ENCODE measurements at regions not wholly inside any gene's neighbourhood (a gene's known extent, or its start where the extent isn't known, plus 50 kb on each side); places are given as distances from the start of the nearest gene placed in this dataset.
"Not testable (repeated sequence)": the region's sequence is repeated elsewhere in the genome, so short reads cannot be mapped to it uniquely, and the experiment has no call there.

DNA sequence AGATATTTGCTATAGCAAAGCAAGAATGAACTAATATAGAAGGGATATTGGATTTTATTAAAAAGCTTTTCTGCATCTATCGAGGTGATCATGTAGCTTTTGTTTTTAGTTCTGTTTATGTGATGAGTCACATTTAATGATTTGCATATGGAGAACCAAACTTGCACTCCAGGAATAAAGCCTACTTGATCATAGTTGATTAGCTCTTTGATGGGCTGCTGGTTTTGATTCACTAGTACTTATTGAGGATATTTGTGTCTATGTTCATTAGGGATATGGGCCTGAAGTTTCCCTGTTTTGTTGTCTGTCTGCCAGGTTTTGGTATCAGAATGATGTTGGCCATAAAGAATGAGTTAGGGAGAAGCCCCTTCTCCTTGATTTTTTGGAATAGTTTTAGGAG is 310.7 kb downstream of the ARPP21 start:
- no peak for DNase-seq

DNA sequence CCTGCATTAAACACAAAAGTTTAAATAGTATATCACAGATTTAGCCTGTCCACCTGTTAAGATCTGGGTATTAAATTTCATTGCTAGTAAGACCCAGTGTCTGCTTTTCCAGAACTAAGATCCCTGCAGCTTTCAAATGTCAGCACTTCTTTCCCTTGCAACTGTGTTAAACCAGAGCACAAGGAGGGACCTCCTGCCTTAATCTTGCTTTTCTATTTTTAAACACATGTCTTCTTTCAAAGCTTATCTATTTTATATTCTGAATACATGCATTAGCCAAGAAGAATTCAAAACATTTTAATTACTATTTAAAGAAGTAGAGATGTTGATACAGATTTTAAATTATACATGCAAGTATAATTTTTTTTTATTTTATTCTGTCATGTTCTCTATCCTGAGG is 315.1 kb downstream of the ARPP21 start:
- DNase-seq = no peak

DNA sequence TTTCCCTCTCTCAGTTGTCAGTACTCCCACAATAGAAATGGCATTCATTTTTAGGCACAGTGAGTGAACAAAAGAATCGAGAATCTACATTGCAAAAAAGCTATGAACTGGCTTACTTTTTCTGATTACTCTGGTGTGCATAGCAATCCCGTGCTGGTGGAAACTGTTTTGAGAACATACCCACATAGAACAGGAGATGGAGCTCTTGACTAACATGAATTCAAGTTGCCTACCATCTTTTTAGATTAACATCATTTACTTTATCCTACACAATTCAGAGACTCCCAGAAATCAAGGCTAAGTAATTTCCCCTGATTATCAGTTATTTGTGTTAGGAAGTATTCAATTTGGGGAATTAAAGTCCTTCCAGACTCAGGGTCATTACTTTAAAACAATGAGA is 326.6 kb downstream of the ARPP21 start:
- no peak for DNase-seq

DNA sequence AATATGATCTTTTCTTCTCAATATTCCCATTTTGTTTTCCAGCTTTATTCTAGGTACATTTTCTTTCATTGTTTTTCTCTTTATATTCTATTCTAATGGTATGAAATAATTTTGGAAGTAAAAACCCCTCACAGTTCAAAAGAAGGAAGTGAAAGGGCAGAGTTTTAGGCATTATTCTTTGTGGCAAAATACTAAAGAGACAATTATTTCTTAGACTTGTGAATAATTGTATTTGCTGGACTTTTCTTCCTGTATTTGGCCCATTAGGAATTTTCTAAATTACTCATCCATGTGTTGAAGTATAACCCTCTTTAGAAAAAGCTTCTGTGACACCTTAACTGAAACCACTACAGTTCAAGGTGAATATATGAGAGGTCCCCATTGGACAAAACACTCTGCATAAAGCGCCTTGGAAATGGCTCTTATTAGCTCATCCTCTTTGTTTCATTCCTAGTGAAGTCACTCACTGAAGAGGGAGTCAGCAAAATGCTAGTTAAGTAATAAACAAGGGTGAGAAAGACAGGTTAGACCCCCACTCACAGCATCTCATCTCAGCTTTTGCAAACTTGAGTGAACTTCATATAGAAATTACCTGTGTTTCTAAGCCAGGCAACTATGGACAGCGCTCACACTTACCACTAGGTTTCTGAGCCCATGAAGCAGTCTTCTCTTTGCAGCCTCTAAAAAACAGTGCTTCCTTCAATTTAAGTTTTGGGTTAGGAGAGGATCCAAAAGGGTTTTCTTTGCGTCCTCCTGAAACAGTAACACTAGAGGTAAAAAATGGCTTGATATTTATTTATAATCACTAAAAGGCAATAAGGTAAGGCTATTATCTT is 327.5 kb downstream of the ARPP21 start:
- no peak for DNase-seq

DNA sequence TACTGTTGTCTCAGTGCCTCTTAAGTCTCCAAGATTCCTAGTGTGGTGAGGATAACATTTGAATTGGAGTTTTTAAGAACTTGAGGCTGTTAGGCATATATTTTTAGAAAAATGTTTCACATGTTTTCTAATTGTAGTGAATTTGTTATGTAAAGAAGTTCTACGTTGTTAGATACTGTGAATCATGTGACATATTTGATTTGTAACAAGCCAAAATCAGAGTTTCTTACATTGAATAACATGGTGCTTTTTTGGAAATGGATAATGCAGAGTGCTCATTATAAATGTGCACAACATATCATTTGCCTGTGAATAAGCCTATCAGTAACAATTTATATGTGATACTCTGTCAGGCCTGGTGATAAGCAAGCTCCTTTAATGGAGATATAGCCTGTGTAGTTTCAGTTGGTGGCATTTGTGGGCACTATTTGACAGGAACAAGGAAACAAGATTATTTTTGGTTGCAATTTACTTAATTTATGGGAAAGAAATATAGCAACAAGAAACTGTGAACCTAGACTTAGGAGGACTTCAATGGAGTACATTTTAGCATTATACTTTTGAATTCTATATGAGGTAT is 328.8 kb downstream of the ARPP21 start:
- no peak for DNase-seq

DNA sequence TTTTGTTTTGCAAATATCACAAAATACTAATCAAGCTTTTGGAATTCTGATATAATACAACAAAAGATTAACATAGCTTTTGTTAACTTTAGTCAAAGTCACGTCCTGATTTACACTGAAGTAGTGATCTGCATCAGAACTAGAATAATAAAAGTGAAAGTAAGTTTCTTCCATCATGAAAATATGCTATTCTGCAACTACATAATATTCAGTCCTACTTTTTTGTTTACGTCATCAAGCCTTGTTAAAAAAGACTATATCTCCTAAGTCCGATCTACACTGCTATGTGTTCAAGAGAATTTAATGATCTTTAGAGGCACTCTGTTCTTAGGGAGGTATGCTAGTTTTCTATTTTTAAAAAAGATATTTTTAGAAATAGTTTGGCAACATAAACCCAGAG is 330.1 kb downstream of the ARPP21 start:
- DNase-seq = no peak

DNA sequence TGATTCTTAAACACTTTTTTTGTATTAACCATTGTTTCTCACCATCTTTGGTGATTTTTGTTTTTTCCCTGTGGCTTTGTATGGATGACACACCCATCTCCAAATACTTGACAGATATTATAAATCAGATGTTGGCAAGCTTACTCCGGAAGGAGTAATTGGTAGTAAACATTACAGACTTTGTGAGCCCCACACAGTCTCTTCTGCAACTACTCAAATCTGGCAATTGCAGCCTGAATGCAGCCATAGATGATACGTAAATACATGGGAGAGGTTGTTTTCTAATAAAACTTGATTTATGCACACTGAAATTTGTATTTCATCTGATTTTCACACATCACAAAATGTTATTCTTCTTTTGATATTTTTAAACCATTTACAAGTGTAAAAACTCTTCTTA is 331.5 kb downstream of the ARPP21 start:
- no peak for DNase-seq

DNA sequence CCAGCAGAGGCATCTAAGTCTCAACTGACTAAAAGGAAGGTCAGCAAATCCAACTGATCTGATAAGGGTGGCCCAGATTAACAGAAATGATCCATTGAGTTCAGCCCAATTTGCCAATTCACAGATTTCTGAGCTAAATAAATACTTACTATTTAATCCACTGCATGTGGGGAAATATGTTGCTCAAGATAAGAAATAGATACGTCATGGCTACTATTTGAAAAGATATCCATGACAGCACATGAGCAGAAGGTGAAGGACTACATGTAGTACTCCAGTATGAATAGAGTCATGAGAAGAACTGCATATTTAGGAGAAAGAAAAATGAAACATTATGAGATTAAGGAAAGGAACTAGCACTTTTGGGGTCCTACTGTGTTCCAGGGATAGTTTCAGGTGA is 332.4 kb downstream of the ARPP21 start:
- DNase-seq = no peak

DNA sequence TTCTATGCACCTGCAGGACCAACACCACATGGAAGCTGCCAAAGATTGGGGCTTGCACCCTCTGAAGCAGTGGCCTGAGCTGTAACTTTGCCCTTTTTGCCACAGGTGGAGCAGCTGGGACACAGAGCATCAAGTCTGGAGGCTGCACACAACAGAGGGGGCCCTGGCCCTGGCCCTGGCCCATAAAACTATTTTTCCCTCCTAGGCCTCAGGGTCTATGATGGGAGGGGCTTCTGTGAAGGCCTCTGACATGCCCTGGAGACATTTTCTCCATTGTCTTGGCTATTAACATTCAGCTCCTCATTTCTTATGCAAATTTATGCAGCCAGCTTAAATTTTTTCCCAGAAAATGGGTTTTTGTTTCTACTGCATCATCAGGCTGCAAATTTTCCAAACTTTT is 335.5 kb downstream of the ARPP21 start:
- no peak for DNase-seq

DNA sequence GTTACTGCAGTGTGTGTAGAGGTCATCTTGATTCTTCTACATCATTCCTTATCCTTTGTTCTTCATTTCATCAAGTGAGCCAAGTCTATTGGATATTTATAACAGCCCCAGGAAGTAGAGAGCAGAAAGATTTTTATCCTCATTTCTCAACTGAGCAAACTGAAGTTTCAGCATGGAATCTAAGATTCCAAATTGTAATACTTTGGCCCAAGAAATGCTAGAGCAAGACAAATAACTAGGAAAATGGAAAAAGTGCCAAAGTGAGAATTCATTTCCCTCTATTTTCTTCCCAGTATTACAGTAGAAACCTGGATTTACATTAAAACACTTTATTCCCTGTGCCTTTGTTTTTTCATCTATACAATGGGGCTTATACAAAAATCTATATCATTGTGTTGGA is 346.8 kb downstream of the ARPP21 start:
- no peak for DNase-seq

DNA sequence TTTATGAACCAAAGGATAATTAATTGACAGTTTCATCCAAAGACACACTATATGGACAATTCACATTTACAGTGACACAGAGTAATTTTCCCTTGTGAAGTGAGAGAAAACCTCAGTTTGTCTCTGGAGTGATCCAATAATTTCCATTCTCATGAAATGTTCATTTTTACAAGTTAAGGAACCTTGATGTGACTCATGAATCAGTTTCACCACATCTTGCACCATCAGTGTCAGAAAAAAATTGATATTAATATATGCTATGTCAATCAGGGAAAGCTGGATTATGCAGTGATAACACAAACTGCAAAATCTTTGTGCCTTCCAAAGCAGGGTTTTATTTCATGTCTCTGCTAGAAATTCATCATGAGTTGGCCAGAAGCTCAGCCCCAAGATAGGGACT is 348.1 kb downstream of the ARPP21 start:
- no peak for DNase-seq

DNA sequence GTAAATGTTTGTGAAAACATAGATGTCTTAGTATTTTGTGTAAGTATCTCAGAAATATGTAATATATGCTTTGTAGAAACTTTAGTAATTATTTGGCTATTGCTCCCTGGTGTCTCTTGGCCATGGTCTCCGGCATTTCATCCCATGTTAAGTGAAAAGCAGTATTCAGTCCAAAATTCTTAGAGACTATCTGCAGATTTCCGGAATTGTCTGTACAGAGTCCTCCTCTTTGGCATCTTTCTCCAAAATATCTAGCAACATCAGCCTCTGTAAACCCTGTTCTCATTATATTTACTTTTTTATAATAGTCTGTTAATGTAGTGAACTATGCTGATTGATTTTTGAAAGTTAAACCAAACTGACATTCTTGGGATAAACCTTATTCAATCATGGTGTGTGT is 352.7 kb downstream of the ARPP21 start:
- DNase-seq = no peak

DNA sequence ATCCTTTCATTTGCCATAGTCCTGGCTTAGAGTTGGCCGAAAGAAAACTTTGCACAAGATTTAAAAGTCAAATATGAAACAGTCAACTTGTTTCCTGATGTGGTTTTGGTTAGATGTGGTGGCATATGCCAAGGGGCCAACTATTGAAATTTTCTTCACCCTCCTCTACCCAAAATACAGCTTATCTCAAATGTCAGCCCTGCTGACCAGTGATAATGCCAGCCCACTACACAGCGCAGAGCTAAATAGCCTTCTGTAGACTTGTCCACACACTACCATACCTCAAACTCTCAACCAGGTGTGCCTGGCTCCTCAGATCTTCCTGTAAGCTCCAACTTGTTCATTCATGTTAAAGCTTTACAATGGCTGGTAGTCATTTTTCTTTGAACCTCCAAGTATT is 368.5 kb upstream of the STAC start:
- DNase-seq = no peak

DNA sequence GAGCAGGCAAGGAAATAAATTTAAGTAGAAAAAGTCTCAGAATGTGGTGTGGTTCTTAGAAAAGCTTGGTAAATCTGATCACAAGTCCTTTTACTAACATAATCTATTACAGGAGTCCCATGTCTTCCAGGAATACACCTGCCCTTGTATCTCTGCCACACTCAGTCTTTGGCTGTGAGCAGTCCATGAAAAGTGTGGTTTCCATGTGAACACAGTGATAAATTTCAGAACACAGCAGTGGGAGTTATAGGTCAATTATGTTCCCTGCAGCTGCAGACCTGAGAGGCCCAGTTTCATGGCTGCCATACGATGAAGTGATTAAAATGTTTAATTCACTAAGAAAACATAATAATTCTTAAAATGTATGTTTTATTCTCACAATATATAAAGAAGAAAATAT is 366.9 kb upstream of the STAC start:
- DNase-seq = no peak

DNA sequence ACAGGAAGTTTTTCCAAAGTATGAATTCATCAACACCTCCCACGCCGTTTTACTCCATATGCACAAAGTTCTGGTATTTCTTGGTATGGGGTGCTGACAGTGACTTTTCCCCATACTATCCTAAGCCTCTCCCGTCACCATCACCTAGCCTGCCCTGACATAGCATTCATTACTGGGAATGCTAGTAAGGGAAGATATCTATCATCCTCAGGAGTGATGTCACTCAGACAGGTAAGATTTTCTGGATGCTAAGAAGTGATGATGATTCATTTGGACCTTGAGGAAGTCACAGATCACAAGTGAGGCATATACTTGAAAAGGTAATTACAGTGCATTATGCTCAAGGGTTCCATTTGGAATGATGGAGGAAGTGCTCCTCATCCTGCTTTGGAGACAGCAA is 355.1 kb upstream of the STAC start:
- no peak for DNase-seq

DNA sequence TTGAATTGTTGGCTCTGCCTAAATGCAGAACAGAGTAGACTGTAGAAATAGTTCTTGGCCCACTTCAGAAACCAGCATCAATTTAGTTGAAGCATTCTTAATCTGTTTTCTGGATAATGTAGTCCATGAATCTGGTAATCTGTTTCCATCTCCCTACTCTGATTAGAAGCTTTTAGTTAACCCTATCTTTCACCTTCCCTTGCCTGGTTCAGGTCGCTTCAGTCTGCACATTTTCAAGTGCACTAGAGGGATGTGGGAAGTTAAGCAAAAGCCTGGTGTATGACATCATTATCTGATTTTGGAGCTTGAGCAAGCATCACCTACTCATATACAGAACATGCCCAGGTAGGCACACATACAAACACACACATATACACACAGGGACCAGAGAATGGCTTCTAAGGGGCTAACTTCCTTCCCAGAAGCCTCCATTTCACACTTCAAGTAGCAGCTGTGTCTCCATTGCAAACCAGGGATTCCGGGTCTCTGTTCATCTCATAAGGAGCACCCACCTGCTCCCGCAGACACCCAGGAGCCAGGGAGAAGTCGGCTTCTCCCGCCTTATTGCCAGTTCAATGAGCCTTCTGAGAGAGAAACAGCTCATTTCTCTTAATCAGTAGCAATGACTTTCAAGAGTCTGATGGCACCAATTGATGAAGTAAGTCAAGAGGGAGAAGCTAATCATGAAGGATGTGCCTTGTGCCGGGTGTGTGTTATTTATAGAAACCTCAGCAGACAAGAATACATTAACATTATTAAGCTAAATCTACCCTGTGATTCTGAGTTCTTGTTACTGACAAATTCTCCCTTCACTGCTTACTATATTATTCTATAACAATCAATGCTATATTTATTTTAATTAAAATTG is 347.9 kb upstream of the STAC start:
- DNase-seq = no peak

DNA sequence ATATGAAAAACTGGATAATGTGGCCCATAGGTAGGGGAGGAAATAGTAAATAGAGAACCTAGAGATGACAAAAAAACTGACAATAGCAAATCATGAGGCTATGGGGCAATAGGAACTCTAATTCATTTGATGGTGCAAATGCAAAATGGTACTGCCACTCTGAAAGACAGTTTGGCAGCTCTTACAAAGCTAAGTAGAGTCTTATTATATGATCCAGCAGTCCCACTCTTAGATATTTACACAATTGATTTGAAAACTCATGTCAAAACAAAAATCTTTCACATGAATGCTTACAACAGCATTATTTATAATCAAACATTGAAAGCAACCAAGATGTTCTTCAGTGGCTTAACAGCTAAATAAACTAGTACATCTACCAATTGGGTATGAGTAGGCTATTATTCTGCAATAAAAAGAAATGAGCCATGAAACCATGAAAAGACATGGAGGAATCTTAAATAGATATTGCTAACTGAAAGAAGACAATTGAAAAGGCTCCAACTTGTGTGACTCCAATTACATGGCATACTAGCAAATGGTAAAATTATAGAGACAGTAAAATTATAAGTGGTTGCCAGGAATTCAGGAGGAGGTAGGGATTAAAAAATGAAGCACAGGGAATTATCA is 321.8 kb upstream of the STAC start:
- no peak for DNase-seq

DNA sequence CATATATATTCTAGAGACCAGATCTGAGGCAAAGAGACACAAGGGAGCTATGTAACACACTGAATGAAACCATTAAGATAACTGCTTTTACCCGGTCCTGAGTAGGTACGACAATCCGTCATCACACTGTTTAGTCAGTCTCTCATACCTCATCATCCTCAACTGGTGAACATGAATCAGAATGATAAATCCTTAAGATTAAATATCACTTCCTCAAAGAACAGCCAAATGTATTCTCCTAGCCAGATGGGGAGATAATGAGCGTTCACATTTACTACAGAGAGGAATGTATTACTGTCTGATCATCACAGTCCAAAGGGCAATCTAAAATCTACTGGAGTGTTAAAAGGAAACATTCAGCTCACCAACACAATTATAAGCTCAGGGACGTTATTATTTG is 319.4 kb upstream of the STAC start:
- no peak for DNase-seq

DNA sequence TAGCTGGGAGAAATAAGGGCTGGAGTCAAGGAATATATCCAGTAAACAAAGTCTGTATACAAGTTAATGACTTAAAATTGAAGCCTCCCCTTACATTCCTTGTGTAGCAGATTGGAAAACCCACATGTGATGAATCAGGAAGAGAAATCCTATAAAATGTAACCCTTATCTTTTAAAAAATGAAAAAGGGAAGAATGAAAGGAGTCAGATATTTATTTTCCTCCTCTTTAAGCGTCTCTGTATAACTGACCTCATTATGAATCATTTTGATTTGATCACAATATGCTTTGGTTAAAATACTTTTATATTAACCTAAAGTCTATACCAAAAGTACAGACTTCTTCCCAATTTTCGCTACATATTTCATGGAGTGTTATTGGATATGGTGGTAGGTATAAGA is 316.3 kb upstream of the STAC start:
- DNase-seq = no peak

DNA sequence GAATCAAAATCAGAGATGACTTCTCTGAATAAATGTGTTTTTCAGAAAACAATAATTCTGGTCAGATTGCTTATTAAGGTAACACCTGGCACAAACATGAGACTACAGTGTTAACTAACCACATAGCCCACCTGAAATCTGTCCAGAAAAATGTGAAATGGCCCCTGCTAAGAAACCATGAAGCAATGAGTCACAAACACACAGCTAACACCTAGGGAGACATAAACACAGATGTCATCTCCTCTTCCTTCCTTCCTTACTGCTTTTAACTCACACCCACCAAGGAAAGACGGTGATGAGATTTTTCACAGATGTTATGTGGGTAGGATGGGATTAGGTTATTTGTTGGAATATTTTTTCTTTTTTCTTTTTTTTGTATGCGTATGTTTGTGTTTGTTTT is 315.0 kb upstream of the STAC start:
- DNase-seq = no peak

DNA sequence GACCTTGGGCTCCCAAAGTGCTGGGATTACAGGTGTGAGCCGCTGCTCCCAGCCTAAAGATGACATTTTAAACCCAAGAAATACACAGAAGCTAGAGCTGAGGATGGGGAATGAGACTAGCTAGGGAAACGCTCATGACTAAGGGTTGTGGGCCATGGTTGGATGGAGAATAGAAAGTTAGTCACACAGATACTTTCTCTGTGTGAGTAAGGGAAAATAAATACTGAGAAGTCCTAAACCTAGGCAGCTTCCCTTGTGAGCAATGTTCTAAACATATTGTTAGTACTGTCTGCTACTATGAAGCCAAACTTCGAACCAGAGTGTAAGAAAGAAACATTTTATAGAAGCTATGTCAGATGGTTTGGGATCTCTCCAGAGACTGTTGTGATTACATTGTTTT is 304.8 kb upstream of the STAC start:
- no peak for DNase-seq

DNA sequence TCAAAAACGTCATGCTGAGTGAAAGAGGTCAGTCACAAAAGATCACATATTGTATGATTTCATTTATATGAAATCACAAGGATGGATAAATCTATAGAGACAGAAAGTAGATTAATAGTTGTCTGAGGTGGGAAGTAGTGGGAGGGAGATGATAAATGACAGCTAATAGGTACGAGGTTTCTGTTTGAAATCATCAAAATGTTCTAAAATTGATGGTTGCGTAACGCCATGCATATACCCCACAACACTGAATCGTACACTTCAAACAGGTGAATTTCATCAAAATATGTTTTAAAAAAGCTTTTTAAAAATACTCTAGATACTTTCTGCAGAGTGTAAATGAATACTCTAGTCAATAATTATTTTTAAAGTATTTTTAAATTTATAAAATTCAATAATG is 303.0 kb upstream of the STAC start:
- no peak for DNase-seq

DNA sequence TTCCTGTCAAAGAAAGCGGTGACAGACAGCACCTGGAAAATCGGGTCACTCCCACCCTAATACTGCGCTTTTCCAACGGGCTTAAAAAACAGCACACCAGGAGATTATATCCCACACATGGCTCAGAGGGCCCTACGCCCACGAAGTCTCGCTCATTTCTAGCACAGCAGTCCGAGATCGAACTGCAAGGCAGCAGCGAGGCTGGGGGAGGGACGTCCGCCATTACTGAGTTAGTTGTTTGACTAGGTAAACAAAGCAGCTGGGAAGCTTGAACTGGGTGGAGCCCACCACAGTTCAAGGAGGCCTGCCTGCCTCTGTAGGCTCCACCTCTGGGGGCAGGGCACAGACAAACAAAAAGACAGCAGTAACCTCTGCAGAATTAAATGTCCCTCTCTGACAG is 297.3 kb upstream of the STAC start:
- DNase-seq = not testable (repeated sequence)

Data from T-helper 1 cell (primary cell).